Mammary epithelial cell (primary cell): ENCODE measurements at regions not wholly inside any gene's neighbourhood (a gene's known extent, or its start where the extent isn't known, plus 50 kb on each side); places are given as distances from the start of the nearest gene placed in this dataset.

Experiments used
- EZH2 ChIP-seq: IDR thresholded peaks from 2 replicates; pipeline ENCODE4 v1.6.1; 2012; ENCODE audit warnings: low read length, inconsistent platforms, borderline replicate concordance
- TF ChIP-seq, protein P1 (sequence below), 2 donors: IDR thresholded peaks in 1 of 2; conservative IDR thresholded peaks in 1 of 2; 2 replicates each; pipeline ENCODE4 v1.5.1; 2011 to 2012; ENCODE audit warnings: inconsistent platforms in 2 of 2, low read length in 2 of 2, mild to moderate bottlenecking in 2 of 2, control low read depth in 1 of 2, low read depth in 1 of 2; ENCODE audit not compliant: insufficient read depth in 1 of 2; ENCODE audit errors: extremely low read depth in 1 of 2

DNA sequence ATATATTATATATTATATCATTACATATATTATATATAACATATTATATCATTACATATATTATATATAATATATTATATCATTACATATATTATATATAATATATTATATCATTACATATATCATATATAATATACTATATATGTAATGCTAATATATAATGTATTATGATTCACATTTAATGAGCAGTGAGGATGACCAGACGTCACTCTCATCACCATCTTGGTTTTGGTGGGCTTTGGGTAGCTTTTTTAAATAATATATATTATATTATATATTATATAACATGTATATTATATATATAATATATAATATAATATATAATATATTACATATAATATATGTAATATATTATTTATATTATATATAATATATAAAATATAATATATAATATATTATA is 1189.4 kb upstream of the AUTS2 start:
- no peak for TF ChIP-seq EZH2
- TF ChIP-seq, protein P1, sequence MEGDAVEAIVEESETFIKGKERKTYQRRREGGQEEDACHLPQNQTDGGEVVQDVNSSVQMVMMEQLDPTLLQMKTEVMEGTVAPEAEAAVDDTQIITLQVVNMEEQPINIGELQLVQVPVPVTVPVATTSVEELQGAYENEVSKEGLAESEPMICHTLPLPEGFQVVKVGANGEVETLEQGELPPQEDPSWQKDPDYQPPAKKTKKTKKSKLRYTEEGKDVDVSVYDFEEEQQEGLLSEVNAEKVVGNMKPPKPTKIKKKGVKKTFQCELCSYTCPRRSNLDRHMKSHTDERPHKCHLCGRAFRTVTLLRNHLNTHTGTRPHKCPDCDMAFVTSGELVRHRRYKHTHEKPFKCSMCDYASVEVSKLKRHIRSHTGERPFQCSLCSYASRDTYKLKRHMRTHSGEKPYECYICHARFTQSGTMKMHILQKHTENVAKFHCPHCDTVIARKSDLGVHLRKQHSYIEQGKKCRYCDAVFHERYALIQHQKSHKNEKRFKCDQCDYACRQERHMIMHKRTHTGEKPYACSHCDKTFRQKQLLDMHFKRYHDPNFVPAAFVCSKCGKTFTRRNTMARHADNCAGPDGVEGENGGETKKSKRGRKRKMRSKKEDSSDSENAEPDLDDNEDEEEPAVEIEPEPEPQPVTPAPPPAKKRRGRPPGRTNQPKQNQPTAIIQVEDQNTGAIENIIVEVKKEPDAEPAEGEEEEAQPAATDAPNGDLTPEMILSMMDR (conservative IDR thresholded peaks at IDR 0.05 in 1 of 2, IDR thresholded peaks at IDR 0.05 in 1 of 2; ENCODE audit: extremely low read depth in 1 of 2, insufficient read depth in 1 of 2, low read depth in 1 of 2, low read length in 2 of 2) = no peak
